ENCODE measurements at regions not wholly inside any gene's neighbourhood (a gene's known extent, or its start where the extent isn't known, plus 50 kb on each side); places are given as distances from the start of the nearest gene placed in this dataset.

DNA sequence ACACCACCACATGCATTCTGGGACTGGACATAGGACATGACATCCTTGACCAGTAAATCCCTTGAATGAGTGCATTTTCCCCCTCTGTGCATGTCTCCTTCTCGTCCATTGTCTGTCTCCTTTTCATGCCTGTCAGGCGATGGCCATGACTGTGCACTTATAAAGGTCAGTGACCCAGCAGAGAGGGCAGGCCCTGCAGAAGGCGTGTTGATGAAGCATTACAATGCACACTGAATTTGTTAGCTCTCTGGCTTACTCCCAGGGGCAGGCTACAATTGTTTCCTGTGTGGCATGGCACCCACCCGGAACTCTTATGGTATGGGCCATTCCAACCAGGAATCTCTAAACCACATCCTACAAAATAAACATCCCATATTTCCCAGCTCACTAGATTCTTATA is 71.1 kb downstream of the SAMD9 start:
- Histone ChIP-seq H3K23me2 (ENCODE audit: low read depth, low read length) (peaks cover 10% of the 10 kb centered on the region; the same call in 1 of the 2 replicates), H3K79me1 (ENCODE audit: low read depth, low read length) (peaks cover 2% of the 10 kb centered on the region; the same call in 1 of the 2 replicates), H3K23ac (ENCODE audit: insufficient read length) (no peak overlapping the region), H2BK15ac (ENCODE audit: low read length) (no peak overlapping the region), H3K9ac (replicated peaks in 1 of 4; ENCODE audit: extremely low read depth in 1 of 4, low read depth in 3 of 4, low read length in 3 of 4) (no peak overlapping the region), H3K18ac (ENCODE audit: extremely low read depth, low read length) (no peak overlapping the region), H3K14ac (ENCODE audit: insufficient read length) (no peak overlapping the region), H2BK20ac (ENCODE audit: low read length) (no peak overlapping the region), H3K27me3 (replicated peaks in 1 of 4; ENCODE audit: control insufficient read depth in 3 of 4, extremely low read depth in 1 of 4, insufficient read depth in 3 of 4, low read length in 3 of 4) (peaks cover 2 to 16% (median 10%) of the 10 kb centered on the region in 4 experiments; a peak in 5 of 7 replicates), H3K36me3 (ENCODE audit: control insufficient read depth in 2 of 4, insufficient read depth in 4 of 4, low read length in 3 of 4) (no peaks in the 10 kb centered on the region), H4K20me1 (replicated peaks in 1 of 2; ENCODE audit: control insufficient read depth in 1 of 2, insufficient read depth in 2 of 2, low read length in 2 of 2) (no peaks in the 10 kb centered on the region), H2AK5ac (ENCODE audit: low read depth, low read length) (no peak overlapping the region), H2BK5ac (ENCODE audit: low read depth, low read length) (no peak overlapping the region), H4K5ac (ENCODE audit: insufficient read length, low read depth, low read length) (no peak overlapping the region), H3K4me1 (replicated peaks in 1 of 4; ENCODE audit: control insufficient read depth in 3 of 4, insufficient read depth in 4 of 4, low read length in 3 of 4) (peaks cover 2 to 13% (median 8%) of the 10 kb centered on the region in 4 experiments; a peak in 6 of 7 replicates), H4K91ac (replicated peaks; ENCODE audit: insufficient read length, low read length) (no peak overlapping the region), H3K4me3 (ENCODE audit: extremely low read depth in 1 of 4, insufficient read depth in 2 of 4, low read depth in 3 of 4, low read length in 4 of 4) (no peak overlapping the region), H3K4me2 (ENCODE audit: insufficient read depth in 1 of 2, low read depth in 2 of 2, low read length in 2 of 2) (no peak overlapping the region; a peak in 1 of 4 replicates), H4K8ac (ENCODE audit: extremely low read depth, insufficient read depth, low read length) (no peak overlapping the region), H3K56ac (replicated peaks; ENCODE audit: insufficient read length, low read depth, low read length) (no peak overlapping the region), H2BK120ac (replicated peaks; ENCODE audit: low read depth, low read length) (no peak overlapping the region), H3K4ac (replicated peaks; ENCODE audit: insufficient read length, low read depth, low read length) (no peak overlapping the region), H2AFZ (ENCODE audit: low read length) (no peak overlapping the region), H3K27ac (ENCODE audit: low read depth, low read length) (no peak overlapping the region), H3K9me3 (ENCODE audit: insufficient read depth in 2 of 2, low read depth in 1 of 2, low read length in 1 of 2) (no peaks in the 10 kb centered on the region), H2BK12ac (ENCODE audit: low read depth, low read length) (no peak overlapping the region), H3K79me2 (ENCODE audit: control insufficient read depth in 1 of 2, insufficient read depth in 2 of 2, low read length in 2 of 2) (no peaks in the 10 kb centered on the region)
- CTCF ChIA-PET (ENCODE audit: partially characterized antibody), result interaction anchor here (1.1 to 1.3 kb wide), 2 partner anchors 166 to 426 kb away, joined by 3 read pairs; no protein-coding TSS in a partner anchor
- FAIRE-seq, result no peak
- POLR2A ChIA-PET (ENCODE audit: partially characterized antibody), result no interaction called here
- WGBS, 2 experiments (ENCODE audit: extremely low coverage in 1 of 2, insufficient coverage in 1 of 2, insufficient read length in 1 of 2, insufficient replicate concordance in 2 of 2, low coverage in 1 of 2, low lambda C conversion rate in 2 of 2, missing lambda C conversion rate in 1 of 2), result 80% methylated on average over 4 of the region's 4 CpGs; no CpG with 5 or more reads in 1 of the 2 experiments
- no peak for DNase-seq (ENCODE audit: low read depth in 1 of 2, low spot score in 2 of 2)
- TF ChIP-seq POLR2A (IDR thresholded peaks at IDR 0.05; ENCODE audit: control extremely low read depth in 1 of 2, low read depth in 2 of 2, low read length in 2 of 2) (no peak), MAFK (IDR thresholded peaks at IDR 0.05; ENCODE audit: low read depth, low read length) (peak; percentile 40; the same call in 1 of the 2 replicates), BACH1 (IDR thresholded peaks at IDR 0.05; ENCODE audit: low read length) (peak; percentile 60; the same call in 1 of the 2 replicates)
